ENCODE measurements at regions not wholly inside any gene's neighbourhood (a gene's known extent, or its start where the extent isn't known, plus 50 kb on each side); places are given as distances from the start of the nearest gene placed in this dataset.

GRCh38 chr5:44506561-44506960 is 117.3 kb upstream of the FGF10 start:
- no peak for DNase-seq (ENCODE audit: low read depth)
- no peak for TF ChIP-seq CTCF (IDR thresholded peaks at IDR 0.05; ENCODE audit: control insufficient read depth, extremely low read depth, insufficient read depth)
- H3K4me3 ChIP-seq (ENCODE audit: low read depth, low read length), result no peak overlapping the region

GRCh38 chr5:44499381-44499780 is 110.2 kb upstream of the FGF10 start:
- TF ChIP-seq CTCF (IDR thresholded peaks at IDR 0.05; ENCODE audit: control insufficient read depth, extremely low read depth, insufficient read depth), result no peak
- H3K4me3 ChIP-seq (ENCODE audit: low read depth, low read length), result no peak overlapping the region

GRCh38 chr5:44497606-44498005 is 108.4 kb upstream of the FGF10 start:
- TF ChIP-seq CTCF (IDR thresholded peaks at IDR 0.05; ENCODE audit: control insufficient read depth, extremely low read depth, insufficient read depth), result no peak

More at GRCh38 chr5:44499381-44499780, 110.2 kb upstream of the FGF10 start:
- no peak for DNase-seq (ENCODE audit: low read depth)

GRCh38 chr5:44495280-44495679 is 106.1 kb upstream of the FGF10 start:
- H3K4me3 ChIP-seq (ENCODE audit: low read depth, low read length), result no peak overlapping the region
- 0 out of 2 replicates have a peak, but pooled peaks have one; percentile 13 for TF ChIP-seq CTCF (IDR thresholded peaks at IDR 0.05; ENCODE audit: control insufficient read depth, extremely low read depth, insufficient read depth)
- DNase-seq (ENCODE audit: low read depth), result no peak

More at GRCh38 chr5:44497606-44498005, 108.4 kb upstream of the FGF10 start:
- H3K4me3 ChIP-seq (ENCODE audit: low read depth, low read length), result no peak overlapping the region
- no peak for DNase-seq (ENCODE audit: low read depth)

- no peak overlapping the region for H3K4me3 ChIP-seq (ENCODE audit: low read depth, low read length)
- no peak for TF ChIP-seq CTCF (IDR thresholded peaks at IDR 0.05; ENCODE audit: control insufficient read depth, extremely low read depth, insufficient read depth)
- no peak for DNase-seq (ENCODE audit: low read depth)
These were observed 100.5 kb upstream of the FGF10 start for GRCh38 chr5:44489759-44490158.

GRCh38 chr5:44486591-44486990 is 97.4 kb upstream of the FGF10 start:
- no peak overlapping the region for H3K4me3 ChIP-seq (ENCODE audit: low read depth, low read length)
- no peak for DNase-seq (ENCODE audit: low read depth)
- TF ChIP-seq CTCF (IDR thresholded peaks at IDR 0.05; ENCODE audit: control insufficient read depth, extremely low read depth, insufficient read depth), result no peak

- H3K4me3 ChIP-seq (ENCODE audit: low read depth, low read length), result no peak overlapping the region
- TF ChIP-seq CTCF (IDR thresholded peaks at IDR 0.05; ENCODE audit: control insufficient read depth, extremely low read depth, insufficient read depth), result no peak
- DNase-seq (ENCODE audit: low read depth), result no peak
These were observed 64.8 kb upstream of the FGF10 start for GRCh38 chr5:44454002-44454401.

All from LNCaP clone FGC (cell line).